AG04449 (cell line): ENCODE measurements at regions not wholly inside any gene's neighbourhood (a gene's known extent, or its start where the extent isn't known, plus 50 kb on each side); places are given as distances from the start of the nearest gene placed in this dataset.
"Not testable (repeated sequence)": the region's sequence is repeated elsewhere in the genome, so short reads cannot be mapped to it uniquely, and the experiment has no call there.

Experiments
- CTCF ChIA-PET: fragments of 350-600 bp; formaldehyde crosslinking; extraction: SDS; loops from one replicate; lab custom pipeline; 2021; ENCODE audit warnings: antibody characterized with exemption; lab: Yijun Ruan, JAX
- POLR2A ChIA-PET: fragments of 400-600, 350-600 bp; formaldehyde crosslinking; extraction: SDS; loops from one replicate; lab custom pipeline; 2020; ENCODE audit warnings: antibody characterized with exemption, inconsistent platforms; lab: Yijun Ruan, JAX
- DNase-seq: peaks from one replicate; pipeline ENCODE4 v3.0.0-alpha.2; 2010; ENCODE audit warnings: low read depth, low spot score
- H3K4me3 ChIP-seq: 2 replicates; pipeline ENCODE4 v1.5.1; 2011; ENCODE audit warnings: low read depth, mild to moderate bottlenecking, control low read depth, low read length
- TF ChIP-seq, protein P1 (sequence below): IDR thresholded peaks from one replicate; pipeline ENCODE4 v1.5.1; 2011; ENCODE audit warnings: mild to moderate bottlenecking, moderate library complexity, low read length, control low read depth, inconsistent platforms; ENCODE audit not compliant: insufficient read depth; ENCODE audit errors: missing control alignments

DNA sequence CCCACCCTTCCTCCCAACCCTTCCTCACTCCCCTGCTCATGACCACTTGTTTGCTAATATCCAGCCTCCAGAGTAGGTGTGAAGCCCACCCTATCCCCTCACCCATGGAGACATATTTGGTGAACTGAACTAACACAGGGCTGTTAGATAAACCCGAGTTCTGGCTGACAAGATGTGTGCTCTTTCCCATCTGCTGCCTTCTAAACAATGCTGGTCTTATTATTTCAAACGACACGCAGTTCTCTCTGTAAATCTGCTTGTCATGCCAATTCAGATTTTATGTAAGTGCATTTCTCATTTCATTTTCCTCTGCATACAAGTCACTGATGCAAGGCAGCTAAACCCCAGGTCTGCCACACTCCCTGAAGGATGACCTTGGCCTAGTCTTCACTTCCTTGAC is 343.0 kb upstream of the CDH5 start:
- ChIA-PET CTCF (interaction anchor here (0.8 to 1.6 kb wide), 2 partner anchors 13 kb away, joined by 3 to 4 read pairs; no protein-coding TSS in a partner anchor), POLR2A (no interaction called here)
- TF ChIP-seq, protein P1, sequence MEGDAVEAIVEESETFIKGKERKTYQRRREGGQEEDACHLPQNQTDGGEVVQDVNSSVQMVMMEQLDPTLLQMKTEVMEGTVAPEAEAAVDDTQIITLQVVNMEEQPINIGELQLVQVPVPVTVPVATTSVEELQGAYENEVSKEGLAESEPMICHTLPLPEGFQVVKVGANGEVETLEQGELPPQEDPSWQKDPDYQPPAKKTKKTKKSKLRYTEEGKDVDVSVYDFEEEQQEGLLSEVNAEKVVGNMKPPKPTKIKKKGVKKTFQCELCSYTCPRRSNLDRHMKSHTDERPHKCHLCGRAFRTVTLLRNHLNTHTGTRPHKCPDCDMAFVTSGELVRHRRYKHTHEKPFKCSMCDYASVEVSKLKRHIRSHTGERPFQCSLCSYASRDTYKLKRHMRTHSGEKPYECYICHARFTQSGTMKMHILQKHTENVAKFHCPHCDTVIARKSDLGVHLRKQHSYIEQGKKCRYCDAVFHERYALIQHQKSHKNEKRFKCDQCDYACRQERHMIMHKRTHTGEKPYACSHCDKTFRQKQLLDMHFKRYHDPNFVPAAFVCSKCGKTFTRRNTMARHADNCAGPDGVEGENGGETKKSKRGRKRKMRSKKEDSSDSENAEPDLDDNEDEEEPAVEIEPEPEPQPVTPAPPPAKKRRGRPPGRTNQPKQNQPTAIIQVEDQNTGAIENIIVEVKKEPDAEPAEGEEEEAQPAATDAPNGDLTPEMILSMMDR, result no peak
- DNase-seq, result no peak
- H3K4me3 ChIP-seq, result no peak overlapping the region

DNA sequence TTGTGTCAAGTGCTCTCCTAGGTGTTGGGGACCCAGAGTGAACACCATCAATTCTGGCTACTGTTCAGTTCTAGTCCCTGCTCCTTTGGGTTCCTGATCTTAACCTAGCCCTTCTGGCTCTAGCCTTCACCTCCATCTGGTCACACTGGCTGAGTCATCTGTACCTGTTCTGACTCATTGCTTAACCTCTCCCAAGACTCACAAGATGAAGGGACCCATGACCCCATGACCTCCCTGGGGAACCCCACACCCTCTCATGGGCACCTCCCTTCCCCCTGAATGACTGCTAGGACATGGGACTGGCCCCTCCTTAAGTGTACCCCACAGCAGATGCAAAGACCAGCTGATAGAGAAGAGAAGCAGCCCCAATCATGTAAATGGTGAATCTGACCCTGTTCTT is 345.8 kb upstream of the CDH5 start:
- CTCF ChIA-PET, result no interaction called here
- no peak overlapping the region for H3K4me3 ChIP-seq
- POLR2A ChIA-PET, result interaction anchor here (0.7 kb wide), 1 partner anchor 633 kb away, joined by 3 read pairs; no protein-coding TSS in a partner anchor
- TF ChIP-seq, protein P1, result no peak
- no peak for DNase-seq

DNA sequence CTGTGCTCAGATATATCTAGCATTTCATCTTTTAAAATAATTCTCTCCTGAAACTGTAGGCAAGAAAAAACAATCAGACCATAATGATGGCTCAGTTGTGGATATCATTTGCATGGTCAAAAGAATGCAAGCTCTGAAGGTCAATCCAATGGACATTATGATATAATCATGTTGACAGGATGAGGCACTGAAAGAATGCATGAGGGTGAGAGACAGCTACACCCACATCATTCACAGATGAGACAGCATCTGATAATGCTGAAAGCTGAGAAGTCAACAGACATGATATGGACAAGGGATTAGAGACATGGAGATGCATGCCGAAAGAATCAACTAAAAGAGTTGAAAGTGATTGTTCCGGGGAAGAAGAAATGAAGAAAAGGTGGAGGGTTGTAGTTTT is 346.4 kb upstream of the CDH5 start:
- TF ChIP-seq, protein P1, result no peak
- CTCF ChIA-PET, result no interaction called here
- no peak overlapping the region for H3K4me3 ChIP-seq
- POLR2A ChIA-PET, result no interaction called here
- DNase-seq, result no peak

DNA sequence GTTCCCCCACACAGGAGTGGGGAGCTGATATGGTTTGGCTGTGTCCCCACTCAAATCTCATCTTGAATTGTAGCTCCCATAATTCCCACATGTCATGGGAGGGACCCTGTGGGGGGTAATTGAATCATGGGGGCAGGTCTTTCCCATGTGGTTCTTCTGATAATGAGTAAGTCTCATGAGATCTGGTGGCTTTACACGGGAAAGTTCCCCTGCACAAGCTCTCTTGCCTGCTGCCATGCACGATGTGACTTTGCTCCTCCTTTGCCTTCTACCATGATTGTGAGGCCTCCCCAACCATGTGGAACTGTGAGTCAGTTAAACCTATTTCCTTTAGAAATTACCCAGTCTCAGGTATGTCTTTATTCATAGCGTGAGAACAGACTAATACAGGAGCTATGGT is 347.0 kb upstream of the CDH5 start:
- H3K4me3 ChIP-seq, POLR2A ChIA-PET, DNase-seq, CTCF ChIA-PET: not testable (repeated sequence)

DNA sequence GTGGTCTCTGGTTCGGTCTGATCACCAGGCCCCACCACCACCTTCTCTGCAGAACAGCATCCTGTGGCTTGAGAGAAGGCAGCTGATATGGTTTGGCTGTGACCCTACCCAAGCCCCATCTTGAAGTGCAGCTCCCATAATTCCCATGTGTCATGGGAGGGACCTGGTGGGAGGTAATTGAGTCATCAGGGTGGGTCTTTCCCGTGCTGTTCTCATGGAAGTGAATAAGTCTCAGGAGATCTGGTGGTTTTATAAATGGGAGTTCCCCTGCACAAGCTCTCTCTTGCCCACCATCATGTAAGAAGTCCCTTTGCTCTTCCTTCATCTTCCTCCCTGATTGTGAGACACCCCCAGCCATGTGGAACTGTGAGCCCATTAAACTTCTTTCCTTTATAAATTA is 352.3 kb upstream of the CDH5 start:
- ChIA-PET POLR2A (no interaction called here), CTCF (no interaction called here)
- TF ChIP-seq, protein P1, result no peak
- H3K4me3 ChIP-seq, result no peak overlapping the region
- no peak for DNase-seq

DNA sequence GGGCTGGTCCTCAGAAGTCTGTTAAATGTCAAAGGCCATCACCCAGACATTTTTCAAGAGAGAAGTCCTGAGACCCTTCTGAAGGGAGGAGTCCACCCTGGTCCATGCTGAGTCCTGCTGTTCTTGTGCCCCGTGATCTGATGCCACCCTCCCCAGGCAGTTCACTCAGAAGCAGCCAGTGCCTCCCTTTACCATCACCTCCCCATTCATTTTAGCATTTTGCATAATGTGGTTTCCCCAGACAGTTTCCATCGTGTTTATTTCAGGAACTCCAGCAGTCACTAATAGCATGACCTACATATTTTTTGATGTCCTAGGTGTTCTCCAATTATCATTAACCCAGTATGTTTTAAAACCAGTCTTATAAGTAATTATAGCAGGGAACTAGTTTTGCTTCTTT is 353.0 kb upstream of the CDH5 start:
- POLR2A ChIA-PET, result no interaction called here
- CTCF ChIA-PET, result no interaction called here
- DNase-seq, result no peak
- no peak overlapping the region for H3K4me3 ChIP-seq
- TF ChIP-seq, protein P1, result no peak

DNA sequence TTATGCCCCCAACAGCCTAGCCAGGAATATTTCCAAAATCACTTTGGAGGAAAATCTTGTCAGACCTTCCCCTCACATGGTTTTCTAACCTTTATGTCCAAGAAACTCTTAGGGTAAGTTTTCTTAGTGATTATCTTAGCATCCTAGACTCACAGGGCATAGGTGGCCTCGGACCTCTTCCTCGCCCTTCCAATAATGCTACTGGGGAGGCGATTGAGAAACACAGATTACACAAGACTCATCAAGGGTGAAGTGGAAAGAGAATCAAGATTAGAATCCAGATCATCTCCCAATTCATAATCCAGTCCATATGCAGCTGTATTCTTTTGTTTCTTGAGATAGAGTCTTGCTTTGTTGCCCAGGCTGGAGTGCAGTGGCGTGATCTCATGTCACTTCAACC is 358.4 kb upstream of the CDH5 start:
- ChIA-PET CTCF (interaction anchor here (1.2 kb wide), 1 partner anchor 9 kb away, joined by 3 read pairs; no protein-coding TSS in a partner anchor), POLR2A (interaction anchor here (1.2 to 1.6 kb wide), 2 partner anchors 51 to 145 kb away, joined by 3 to 6 read pairs; no protein-coding TSS in a partner anchor)
- no peak for DNase-seq
- H3K4me3 ChIP-seq, result no peak overlapping the region
- TF ChIP-seq, protein P1, result no peak
